Neuron (in vitro differentiated cells): ENCODE measurements at regions not wholly inside any gene's neighbourhood (a gene's known extent, or its start where the extent isn't known, plus 50 kb on each side); places are given as distances from the start of the nearest gene placed in this dataset.
"Not testable (repeated sequence)": the region's sequence is repeated elsewhere in the genome, so short reads cannot be mapped to it uniquely, and the experiment has no call there.

Experiments used
- H2AFZ ChIP-seq: one replicate; pipeline ENCODE4 v1.6.1; 2013; ENCODE audit warnings: low read depth, mild to moderate bottlenecking, inconsistent platforms, low read length, moderate library complexity
- H3K27me3 ChIP-seq: one replicate; pipeline ENCODE4 v1.6.1; 2013; ENCODE audit warnings: low read length; ENCODE audit not compliant: insufficient read depth
- H3K36me3 ChIP-seq: one replicate; pipeline ENCODE4 v1.6.1; 2013; ENCODE audit warnings: low read length; ENCODE audit not compliant: insufficient read depth
- H3K4me1 ChIP-seq: one replicate; pipeline ENCODE4 v1.6.1; 2013; ENCODE audit warnings: low read length; ENCODE audit not compliant: insufficient read depth
- H3K4me3 ChIP-seq: 2 replicates; pipeline ENCODE4 v1.5.1; 2013; ENCODE audit warnings: mild to moderate bottlenecking, low read length, moderate library complexity
- H3K9me3 ChIP-seq: one replicate; pipeline ENCODE4 v1.6.1; 2013; ENCODE audit warnings: low read length

GRCh38 chr12:88715673-88716072, 135.4 kb upstream of the KITLG start:
- Histone ChIP-seq H3K36me3 (no peaks in the 10 kb centered on the region), H3K4me1 (peaks cover 5% of the 10 kb centered on the region), H3K4me3 (no peak overlapping the region), H3K9me3 (no peaks in the 10 kb centered on the region), H2AFZ (no peak overlapping the region), H3K27me3 (no peaks in the 10 kb centered on the region)

GRCh38 chr12:88714263-88714882, 134.1 kb upstream of the KITLG start:
- H3K4me3 ChIP-seq, H3K36me3 ChIP-seq, H3K27me3 ChIP-seq, H3K9me3 ChIP-seq, H3K4me1 ChIP-seq, H2AFZ ChIP-seq: not testable (repeated sequence)

- Histone ChIP-seq H2AFZ (no peak overlapping the region), H3K27me3 (no peaks in the 10 kb centered on the region), H3K4me3 (no peak overlapping the region), H3K36me3 (no peaks in the 10 kb centered on the region), H3K4me1 (no peaks in the 10 kb centered on the region), H3K9me3 (no peaks in the 10 kb centered on the region)
Measured at GRCh38 chr12:88707800-88708199, 127.5 kb upstream of the KITLG start.

GRCh38 chr12:88706286-88706685, 126.0 kb upstream of the KITLG start:
- Histone ChIP-seq H2AFZ (no peak overlapping the region), H3K36me3 (no peaks in the 10 kb centered on the region), H3K9me3 (no peaks in the 10 kb centered on the region), H3K4me1 (no peaks in the 10 kb centered on the region), H3K27me3 (no peaks in the 10 kb centered on the region), H3K4me3 (no peak overlapping the region)

- Histone ChIP-seq H3K27me3 (no peaks in the 10 kb centered on the region), H3K36me3 (no peaks in the 10 kb centered on the region), H3K4me3 (no peak overlapping the region), H3K4me1 (no peaks in the 10 kb centered on the region), H2AFZ (no peak overlapping the region), H3K9me3 (no peaks in the 10 kb centered on the region)
Measured at GRCh38 chr12:88703790-88704189, 123.5 kb upstream of the KITLG start.

- Histone ChIP-seq H3K27me3 (no peaks in the 10 kb centered on the region), H3K4me3 (no peak overlapping the region), H3K9me3 (no peaks in the 10 kb centered on the region), H3K36me3 (no peaks in the 10 kb centered on the region), H3K4me1 (no peaks in the 10 kb centered on the region), H2AFZ (no peak overlapping the region)
Measured at GRCh38 chr12:88698471-88698870, 118.2 kb upstream of the KITLG start.

- Histone ChIP-seq H2AFZ (no peak overlapping the region), H3K27me3 (no peaks in the 10 kb centered on the region), H3K36me3 (no peaks in the 10 kb centered on the region), H3K4me1 (no peaks in the 10 kb centered on the region), H3K9me3 (no peaks in the 10 kb centered on the region), H3K4me3 (no peak overlapping the region)
Measured at GRCh38 chr12:88693837-88694445, 113.7 kb upstream of the KITLG start.

- H3K27me3 ChIP-seq, result no peaks in the 10 kb centered on the region
- no peak overlapping the region for H2AFZ ChIP-seq
- H3K36me3 ChIP-seq, result no peaks in the 10 kb centered on the region
- no peaks in the 10 kb centered on the region for H3K9me3 ChIP-seq
- H3K4me3 ChIP-seq, result no peak overlapping the region
- no peaks in the 10 kb centered on the region for H3K4me1 ChIP-seq
Measured at GRCh38 chr12:88691811-88692210, 111.5 kb upstream of the KITLG start.

GRCh38 chr12:88684610-88685009, 104.3 kb upstream of the KITLG start:
- Histone ChIP-seq H3K4me1 (no peaks in the 10 kb centered on the region), H3K9me3 (no peaks in the 10 kb centered on the region), H3K27me3 (no peaks in the 10 kb centered on the region), H2AFZ (no peak overlapping the region), H3K4me3 (no peak overlapping the region), H3K36me3 (no peaks in the 10 kb centered on the region)

GRCh38 chr12:88684170-88684569, 103.9 kb upstream of the KITLG start:
- no peaks in the 10 kb centered on the region for H3K4me1 ChIP-seq
- no peaks in the 10 kb centered on the region for H3K36me3 ChIP-seq
- no peak overlapping the region for H3K4me3 ChIP-seq
- no peaks in the 10 kb centered on the region for H3K9me3 ChIP-seq
- H3K27me3 ChIP-seq, result no peaks in the 10 kb centered on the region
- no peak overlapping the region for H2AFZ ChIP-seq

GRCh38 chr12:88683628-88684027, 103.4 kb upstream of the KITLG start:
- no peak overlapping the region for H2AFZ ChIP-seq
- H3K4me1 ChIP-seq, result no peaks in the 10 kb centered on the region
- H3K27me3 ChIP-seq, result no peaks in the 10 kb centered on the region
- no peak overlapping the region for H3K4me3 ChIP-seq
- H3K9me3 ChIP-seq, result no peaks in the 10 kb centered on the region
- no peaks in the 10 kb centered on the region for H3K36me3 ChIP-seq

- Histone ChIP-seq H3K4me3 (no peak overlapping the region), H3K9me3 (no peaks in the 10 kb centered on the region), H2AFZ (no peak overlapping the region), H3K4me1 (no peaks in the 10 kb centered on the region), H3K36me3 (no peaks in the 10 kb centered on the region), H3K27me3 (no peaks in the 10 kb centered on the region)
Measured at GRCh38 chr12:88681271-88681670, 101.0 kb upstream of the KITLG start.

GRCh38 chr12:88677464-88677863, 97.2 kb upstream of the KITLG start:
- no peaks in the 10 kb centered on the region for H3K4me1 ChIP-seq
- H2AFZ ChIP-seq, result no peak overlapping the region
- no peaks in the 10 kb centered on the region for H3K36me3 ChIP-seq
- no peak overlapping the region for H3K4me3 ChIP-seq
- no peaks in the 10 kb centered on the region for H3K9me3 ChIP-seq
- no peaks in the 10 kb centered on the region for H3K27me3 ChIP-seq

GRCh38 chr12:88667615-88668014, 87.3 kb upstream of the KITLG start:
- not testable (repeated sequence) for H3K9me3 ChIP-seq, H3K4me3 ChIP-seq, H3K4me1 ChIP-seq, H2AFZ ChIP-seq, H3K36me3 ChIP-seq, H3K27me3 ChIP-seq
